ENCODE measurements at regions not wholly inside any gene's neighbourhood (a gene's known extent, or its start where the extent isn't known, plus 50 kb on each side); places are given as distances from the start of the nearest gene placed in this dataset.

DNA sequence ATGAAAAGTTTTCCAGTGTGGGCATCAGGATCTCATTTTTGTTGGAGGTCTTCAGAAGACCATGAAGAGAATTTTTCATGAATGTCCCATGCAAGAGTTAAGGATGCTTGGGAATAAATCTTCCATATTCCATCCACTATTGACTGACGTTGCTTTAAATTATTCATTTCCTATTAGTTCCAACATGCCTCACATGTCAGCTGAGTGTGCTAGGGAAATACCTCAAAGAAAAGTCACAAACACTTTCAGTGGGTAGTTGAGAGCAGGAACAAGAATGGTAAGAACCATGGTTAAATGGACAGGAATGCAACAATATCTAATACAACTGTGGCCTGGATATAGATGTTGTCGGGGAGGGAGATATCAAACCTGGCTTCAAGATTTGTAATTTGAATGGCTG is 610.1 kb downstream of the TECRL start:
- no peaks in the 10 kb centered on the region for H3K4me1 ChIP-seq (ENCODE audit: control insufficient read depth, insufficient read depth, low read length)

More for the DNA sequence above, 610.1 kb downstream of the TECRL start:
- H3K27me3 ChIP-seq (replicated peaks in 1 of 2; ENCODE audit: control insufficient read depth in 2 of 2, insufficient read depth in 2 of 2, low read length in 1 of 2): no peaks in the 10 kb centered on the region
- BruUV-seq (replicated peaks): no TSS peak
- no peaks in the 10 kb centered on the region for H3K36me3 ChIP-seq (ENCODE audit: control insufficient read depth in 2 of 2, insufficient read depth in 2 of 2, low read length in 1 of 2)
- no peak overlapping the region for H2AFZ ChIP-seq (ENCODE audit: control insufficient read depth, low read depth, low read length)
- no peaks in the 10 kb centered on the region for H3K9me3 ChIP-seq (replicated peaks; ENCODE audit: control insufficient read depth, insufficient read depth, low read length)
- TF ChIP-seq PML (IDR thresholded peaks at IDR 0.05; ENCODE audit: low read length) (no peak), ZNF274 (IDR thresholded peaks at IDR 0.05; ENCODE audit: insufficient read depth, insufficient read length) (no peak), SPI1 (IDR thresholded peaks at IDR 0.05; ENCODE audit: borderline replicate concordance, insufficient read depth, low read depth, low read length) (no peak), EGR1 (IDR thresholded peaks at IDR 0.05; ENCODE audit: borderline replicate concordance in 1 of 2, low read depth in 2 of 2, low read length in 2 of 2) (no peak), E2F4 (IDR thresholded peaks at IDR 0.05; ENCODE audit: low read depth, low read length) (no peak), NBN (IDR thresholded peaks at IDR 0.05) (no peak)
- TF ChIP-seq, protein P1, sequence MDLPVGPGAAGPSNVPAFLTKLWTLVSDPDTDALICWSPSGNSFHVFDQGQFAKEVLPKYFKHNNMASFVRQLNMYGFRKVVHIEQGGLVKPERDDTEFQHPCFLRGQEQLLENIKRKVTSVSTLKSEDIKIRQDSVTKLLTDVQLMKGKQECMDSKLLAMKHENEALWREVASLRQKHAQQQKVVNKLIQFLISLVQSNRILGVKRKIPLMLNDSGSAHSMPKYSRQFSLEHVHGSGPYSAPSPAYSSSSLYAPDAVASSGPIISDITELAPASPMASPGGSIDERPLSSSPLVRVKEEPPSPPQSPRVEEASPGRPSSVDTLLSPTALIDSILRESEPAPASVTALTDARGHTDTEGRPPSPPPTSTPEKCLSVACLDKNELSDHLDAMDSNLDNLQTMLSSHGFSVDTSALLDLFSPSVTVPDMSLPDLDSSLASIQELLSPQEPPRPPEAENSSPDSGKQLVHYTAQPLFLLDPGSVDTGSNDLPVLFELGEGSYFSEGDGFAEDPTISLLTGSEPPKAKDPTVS (IDR thresholded peaks at IDR 0.05; ENCODE audit: low read depth, low read length): no peak
- in situ Hi-C loops (cut with MboI): no loop called here
- 0% methylated on average over 2 of the region's 2 CpGs for WGBS (ENCODE audit: insufficient coverage, insufficient replicate concordance, low lambda C conversion rate, missing lambda C conversion rate)
- ChIA-PET RAD21 (ENCODE audit: unreplicated experiment) (no interaction called here), CTCF (no interaction called here), POLR2A (no interaction called here), SMC1A (ENCODE audit: uncharacterized antibody, unreplicated experiment) (no interaction called here)
- H3K4me3 ChIP-seq: no peak overlapping the region
- no peak overlapping the region for H3K4me2 ChIP-seq (ENCODE audit: control insufficient read depth, insufficient read depth)
- intact Hi-C loops (cut with micrococcal nuclease; ENCODE audit: unreplicated experiment): no loop called here
- no peak overlapping the region for H3K9ac ChIP-seq (ENCODE audit: control insufficient read depth, insufficient read depth, low read length)
- DNase-seq (ENCODE audit: low read depth, low spot score) (no peak), ATAC-seq (no peak), FAIRE-seq (no peak)
- no peaks in the 10 kb centered on the region for H3K79me2 ChIP-seq (ENCODE audit: control insufficient read depth, insufficient read depth, low read length)
- H4K20me1 ChIP-seq (ENCODE audit: control insufficient read depth, insufficient read depth): no peaks in the 10 kb centered on the region
- no peak overlapping the region for H3K27ac ChIP-seq (ENCODE audit: control insufficient read depth, insufficient read depth)

All from GM12878 (cell line).